LNCaP clone FGC (cell line): ENCODE measurements at regions not wholly inside any gene's neighbourhood (a gene's known extent, or its start where the extent isn't known, plus 50 kb on each side); places are given as distances from the start of the nearest gene placed in this dataset.
"Not testable (repeated sequence)": the region's sequence is repeated elsewhere in the genome, so short reads cannot be mapped to it uniquely, and the experiment has no call there.

Experiments used
- DNase-seq: peaks from one replicate; pipeline ENCODE4 v3.0.0-alpha.2; 2011; ENCODE audit warnings: low read depth
- H3K4me3 ChIP-seq: 2 replicates; pipeline ENCODE4 v1.5.1; 2011; ENCODE audit warnings: mild to moderate bottlenecking, low read depth, low read length, control low read depth
- CTCF ChIP-seq: IDR thresholded peaks from 2 replicates; pipeline ENCODE4 v1.5.1; 2012; ENCODE audit warnings: mild to moderate bottlenecking; ENCODE audit not compliant: control insufficient read depth, insufficient read depth; ENCODE audit errors: extremely low read depth

- TF ChIP-seq CTCF = no peak
- no peak overlapping the region for H3K4me3 ChIP-seq
- no peak for DNase-seq
Observed at GRCh38 chr20:48024539-48024938, 239.3 kb upstream of the SULF2 start.

GRCh38 chr20:48020696-48021095, 235.4 kb upstream of the SULF2 start:
- H3K4me3 ChIP-seq, DNase-seq: not testable (repeated sequence)

GRCh38 chr20:48019940-48020339, 234.7 kb upstream of the SULF2 start:
- DNase-seq = no peak
- no peak for TF ChIP-seq CTCF
- H3K4me3 ChIP-seq = no peak overlapping the region

GRCh38 chr20:48019496-48019895, 234.2 kb upstream of the SULF2 start:
- no peak for DNase-seq

GRCh38 chr20:48018851-48019250, 233.6 kb upstream of the SULF2 start:
- H3K4me3 ChIP-seq, DNase-seq: not testable (repeated sequence)

More at GRCh38 chr20:48019496-48019895, 234.2 kb upstream of the SULF2 start:
- TF ChIP-seq CTCF = no peak
- no peak overlapping the region for H3K4me3 ChIP-seq

- no peak for DNase-seq
- no peak overlapping the region for H3K4me3 ChIP-seq
- no peak for TF ChIP-seq CTCF
Observed at GRCh38 chr20:48017992-48018391, 232.7 kb upstream of the SULF2 start.

GRCh38 chr20:48017509-48017908, 232.2 kb upstream of the SULF2 start:
- no peak for TF ChIP-seq CTCF
- no peak for DNase-seq
- H3K4me3 ChIP-seq = no peak overlapping the region

- DNase-seq = no peak
- no peak for TF ChIP-seq CTCF
- H3K4me3 ChIP-seq = no peak overlapping the region
Observed at GRCh38 chr20:48015943-48016723, 230.9 kb upstream of the SULF2 start.
